ENCODE measurements at regions not wholly inside any gene's neighbourhood (a gene's known extent, or its start where the extent isn't known, plus 50 kb on each side); places are given as distances from the start of the nearest gene placed in this dataset.

- DNase-seq = no peak
These were observed 318.9 kb downstream of the HDGFL1 start for GRCh38 chr6:22888163-22888752.

GRCh38 chr6:22891934-22892333 lies 322.6 kb downstream of the HDGFL1 start:
- no peak for DNase-seq

- DNase-seq = no peak
These were observed 323.1 kb downstream of the HDGFL1 start for GRCh38 chr6:22892452-22892851.

GRCh38 chr6:22896696-22897095 lies 327.3 kb downstream of the HDGFL1 start:
- no peak for DNase-seq

GRCh38 chr6:22899426-22899825 lies 330.1 kb downstream of the HDGFL1 start:
- DNase-seq = no peak

GRCh38 chr6:22903826-22904225 lies 334.5 kb downstream of the HDGFL1 start:
- DNase-seq = no peak

- no peak for DNase-seq
These were observed 335.1 kb downstream of the HDGFL1 start for GRCh38 chr6:22904431-22904830.

- DNase-seq = no peak
These were observed 336.8 kb downstream of the HDGFL1 start for GRCh38 chr6:22906091-22906549.

GRCh38 chr6:22907085-22907484 lies 337.7 kb downstream of the HDGFL1 start:
- no peak for DNase-seq

GRCh38 chr6:22910370-22910769 lies 341.0 kb downstream of the HDGFL1 start:
- no peak for DNase-seq

GRCh38 chr6:22913612-22914011 lies 344.2 kb downstream of the HDGFL1 start:
- DNase-seq = no peak

- DNase-seq = no peak
These were observed 348.0 kb downstream of the HDGFL1 start for GRCh38 chr6:22917344-22917743.

GRCh38 chr6:22921828-22922227 lies 352.5 kb downstream of the HDGFL1 start:
- DNase-seq = no peak

GRCh38 chr6:22925304-22925835 lies 356.0 kb downstream of the HDGFL1 start:
- no peak for DNase-seq

- no peak for DNase-seq
These were observed 356.8 kb downstream of the HDGFL1 start for GRCh38 chr6:22925920-22926789.

GRCh38 chr6:22926790-22927354 lies 357.5 kb downstream of the HDGFL1 start:
- DNase-seq = no peak

GRCh38 chr6:22928775-22929174 lies 359.4 kb downstream of the HDGFL1 start:
- DNase-seq = no peak

GRCh38 chr6:22929311-22929985 lies 360.1 kb downstream of the HDGFL1 start:
- DNase-seq = no peak

GRCh38 chr6:22940581-22941290 lies 371.4 kb downstream of the HDGFL1 start:
- DNase-seq = no peak

GRCh38 chr6:22942403-22942802 lies 373.0 kb downstream of the HDGFL1 start:
- no peak for DNase-seq

- no peak for DNase-seq
These were observed 374.0 kb downstream of the HDGFL1 start for GRCh38 chr6:22943327-22943726.

GRCh38 chr6:22949967-22950366 lies 380.6 kb downstream of the HDGFL1 start:
- no peak for DNase-seq

- DNase-seq = no peak
These were observed 382.7 kb downstream of the HDGFL1 start for GRCh38 chr6:22952097-22952496.
